ENCODE measurements at regions not wholly inside any gene's neighbourhood (a gene's known extent, or its start where the extent isn't known, plus 50 kb on each side); places are given as distances from the start of the nearest gene placed in this dataset.

GRCh38 chr5:3222924-3223323, 372.7 kb upstream of the IRX1 start:
- TF ChIP-seq CTCF (IDR thresholded peaks at IDR 0.05; ENCODE audit: low read depth, low read length), result no peak
- no peak overlapping the region for H3K4me3 ChIP-seq (replicated peaks in 1 of 2; ENCODE audit: low read depth in 2 of 2, low read length in 2 of 2)
- no peak for DNase-seq (ENCODE audit: low read depth in 2 of 2)

- no peak for TF ChIP-seq CTCF (IDR thresholded peaks at IDR 0.05; ENCODE audit: low read depth, low read length)
- no peak for DNase-seq (ENCODE audit: low read depth in 2 of 2)
- no peak overlapping the region for H3K4me3 ChIP-seq (replicated peaks in 1 of 2; ENCODE audit: low read depth in 2 of 2, low read length in 2 of 2)
These were observed 374.2 kb upstream of the IRX1 start for GRCh38 chr5:3221432-3221831.

- H3K4me3 ChIP-seq (replicated peaks in 1 of 2; ENCODE audit: low read depth in 2 of 2, low read length in 2 of 2), result no peak overlapping the region
- DNase-seq (ENCODE audit: low read depth in 2 of 2), result no peak
- TF ChIP-seq CTCF (IDR thresholded peaks at IDR 0.05; ENCODE audit: low read depth, low read length), result no peak
These were observed 374.9 kb upstream of the IRX1 start for GRCh38 chr5:3220638-3221288.

GRCh38 chr5:3220201-3220600, 375.4 kb upstream of the IRX1 start:
- no peak overlapping the region for H3K4me3 ChIP-seq (replicated peaks in 1 of 2; ENCODE audit: low read depth in 2 of 2, low read length in 2 of 2)
- no peak for TF ChIP-seq CTCF (IDR thresholded peaks at IDR 0.05; ENCODE audit: low read depth, low read length)
- DNase-seq (ENCODE audit: low read depth in 2 of 2), result no peak

GRCh38 chr5:3218916-3219650, 376.5 kb upstream of the IRX1 start:
- H3K4me3 ChIP-seq (replicated peaks in 1 of 2; ENCODE audit: low read depth in 2 of 2, low read length in 2 of 2), result no peak overlapping the region
- no peak for DNase-seq (ENCODE audit: low read depth in 2 of 2)
- TF ChIP-seq CTCF (IDR thresholded peaks at IDR 0.05; ENCODE audit: low read depth, low read length), result no peak

GRCh38 chr5:3217771-3218495, 377.7 kb upstream of the IRX1 start:
- DNase-seq (ENCODE audit: low read depth in 2 of 2), result no peak
- TF ChIP-seq CTCF (IDR thresholded peaks at IDR 0.05; ENCODE audit: low read depth, low read length), result no peak
- H3K4me3 ChIP-seq (replicated peaks in 1 of 2; ENCODE audit: low read depth in 2 of 2, low read length in 2 of 2), result no peak overlapping the region

All from cardiac fibroblast (primary cell).